Anterior cingulate cortex (tissue), 58 donors: ENCODE measurements at regions not wholly inside any gene's neighbourhood (a gene's known extent, or its start where the extent isn't known, plus 50 kb on each side); places are given as distances from the start of the nearest gene placed in this dataset.

ENCODE experiments used
- DNase-seq, 58 donors: peaks; one replicate each; lab custom pipeline; 2025; lab: John Stamatoyannopoulos, UW

DNA sequence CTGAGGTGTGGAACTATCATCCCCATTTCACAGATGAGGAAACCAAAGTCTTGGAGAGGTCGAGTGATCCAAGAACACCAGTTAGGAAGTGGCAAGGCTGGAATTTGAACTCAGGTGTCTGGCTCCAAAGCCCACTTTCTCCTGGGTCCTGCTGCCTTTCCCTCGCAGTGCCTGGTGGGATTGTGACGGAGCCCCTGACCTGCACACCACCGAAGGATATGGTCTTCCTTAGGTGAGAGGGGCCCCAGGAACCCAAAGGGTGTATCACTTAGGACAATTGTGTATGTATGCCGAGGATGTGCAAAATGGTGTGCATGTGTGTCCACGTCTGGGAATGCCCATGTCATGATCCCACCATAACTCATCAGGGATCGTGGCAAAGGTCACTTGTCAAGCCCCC lies 392.7 kb downstream of the MATN1 start:
- DNase-seq, result no peak

- no peak for DNase-seq
Measured at GRCh38 chr1:30329802-30330557, 393.4 kb downstream of the MATN1 start.

DNA sequence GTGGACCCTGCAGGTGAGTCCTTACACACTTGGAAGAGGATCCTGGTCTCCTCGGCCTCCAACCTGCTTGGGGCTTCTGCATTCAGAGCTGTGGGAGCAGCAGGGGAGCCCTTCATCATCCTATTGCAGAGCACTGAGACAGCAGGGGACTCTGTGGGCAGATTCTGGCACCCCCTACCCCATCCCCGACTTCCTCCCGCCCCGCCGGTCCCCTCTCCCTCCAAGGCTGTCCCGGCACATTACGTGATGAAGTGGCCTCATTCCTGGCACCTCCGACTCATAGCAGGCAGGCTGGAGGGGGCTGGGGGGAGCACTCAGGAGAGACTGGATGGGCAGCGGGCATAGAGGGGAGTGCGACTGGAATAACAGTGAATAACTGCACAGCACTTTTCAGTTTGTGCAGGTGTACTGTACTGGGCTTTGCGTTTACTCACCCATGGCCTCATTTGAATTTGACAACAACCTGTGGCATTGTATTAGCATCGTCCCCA lies 394.1 kb downstream of the MATN1 start:
- no peak for DNase-seq

DNA sequence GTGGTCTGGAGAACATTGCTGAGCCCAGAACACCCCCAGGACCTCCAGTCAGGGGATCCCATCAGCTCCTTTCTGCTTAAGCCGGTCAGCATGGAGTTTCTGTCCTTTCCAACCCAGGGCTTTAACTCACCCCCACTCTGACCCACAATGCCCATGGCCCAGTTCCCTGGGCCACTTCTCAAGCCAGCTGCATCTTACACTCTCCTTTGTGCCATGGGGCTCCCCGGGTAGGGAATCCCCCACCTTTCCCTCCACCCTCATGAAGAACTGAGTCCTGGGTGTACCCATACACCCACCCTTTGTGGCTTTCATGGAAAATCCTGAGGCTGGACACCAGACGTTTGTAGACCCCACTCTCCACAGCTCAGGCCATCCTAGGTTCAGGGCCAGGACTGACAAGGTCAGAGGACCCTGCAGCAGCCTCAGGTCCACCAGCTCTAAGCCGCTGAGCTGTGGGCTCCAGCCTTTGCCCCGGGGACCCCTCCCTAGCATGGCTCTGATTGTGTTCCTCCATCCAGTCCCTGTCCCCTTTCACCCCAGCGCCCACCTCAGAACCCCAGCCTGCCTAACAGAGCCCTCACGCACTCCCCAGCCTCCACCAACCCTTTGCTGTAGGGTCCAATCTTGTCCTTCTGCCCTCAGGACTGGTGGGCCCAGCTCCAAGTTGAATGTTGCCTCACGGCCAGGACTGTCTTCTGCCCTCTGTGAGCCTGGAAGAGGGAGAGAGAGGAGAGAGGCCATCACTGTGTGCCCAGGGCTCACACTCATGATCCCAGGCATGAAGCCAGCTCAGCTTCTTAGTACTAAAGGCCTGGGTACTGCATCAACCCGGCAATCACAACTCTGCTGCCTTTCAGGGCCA lies 394.8 kb downstream of the MATN1 start:
- DNase-seq, result no peak

DNA sequence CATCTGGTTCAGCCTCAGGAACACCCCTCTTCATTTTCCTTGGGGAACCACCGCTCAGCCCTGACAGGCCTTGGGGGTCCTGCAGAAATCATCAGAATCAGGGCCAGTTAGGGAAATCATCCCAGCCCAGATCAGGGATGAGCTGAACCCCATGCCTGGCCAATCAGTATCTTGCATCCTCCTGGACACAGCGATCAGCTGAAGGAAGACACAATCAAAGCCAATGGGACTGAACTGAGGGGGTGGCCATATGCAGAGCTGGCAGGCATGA lies 395.4 kb downstream of the MATN1 start:
- DNase-seq, result no peak

- DNase-seq, result no peak
Measured at GRCh38 chr1:30327370-30328099, 395.9 kb downstream of the MATN1 start.

DNA sequence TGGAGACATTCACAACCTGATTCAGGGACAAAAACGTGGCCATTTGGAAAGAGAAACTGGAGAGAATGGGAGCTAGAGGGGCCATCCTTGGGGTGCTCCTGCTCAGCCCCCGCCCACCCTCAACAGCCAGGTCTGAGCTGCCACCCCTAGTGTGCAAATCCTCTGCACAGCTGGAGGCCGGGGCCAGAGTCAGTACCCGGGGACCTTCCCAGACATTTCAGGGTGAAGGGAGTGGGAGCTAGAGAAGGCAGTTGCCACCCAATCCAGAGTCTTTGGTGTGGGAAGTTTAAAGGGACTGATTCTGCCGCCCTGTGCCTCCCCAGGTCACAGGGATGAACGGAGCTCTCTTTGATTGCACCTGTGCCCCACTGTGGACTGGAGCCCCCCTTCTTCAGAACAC lies 397.4 kb downstream of the MATN1 start:
- no peak for DNase-seq

DNA sequence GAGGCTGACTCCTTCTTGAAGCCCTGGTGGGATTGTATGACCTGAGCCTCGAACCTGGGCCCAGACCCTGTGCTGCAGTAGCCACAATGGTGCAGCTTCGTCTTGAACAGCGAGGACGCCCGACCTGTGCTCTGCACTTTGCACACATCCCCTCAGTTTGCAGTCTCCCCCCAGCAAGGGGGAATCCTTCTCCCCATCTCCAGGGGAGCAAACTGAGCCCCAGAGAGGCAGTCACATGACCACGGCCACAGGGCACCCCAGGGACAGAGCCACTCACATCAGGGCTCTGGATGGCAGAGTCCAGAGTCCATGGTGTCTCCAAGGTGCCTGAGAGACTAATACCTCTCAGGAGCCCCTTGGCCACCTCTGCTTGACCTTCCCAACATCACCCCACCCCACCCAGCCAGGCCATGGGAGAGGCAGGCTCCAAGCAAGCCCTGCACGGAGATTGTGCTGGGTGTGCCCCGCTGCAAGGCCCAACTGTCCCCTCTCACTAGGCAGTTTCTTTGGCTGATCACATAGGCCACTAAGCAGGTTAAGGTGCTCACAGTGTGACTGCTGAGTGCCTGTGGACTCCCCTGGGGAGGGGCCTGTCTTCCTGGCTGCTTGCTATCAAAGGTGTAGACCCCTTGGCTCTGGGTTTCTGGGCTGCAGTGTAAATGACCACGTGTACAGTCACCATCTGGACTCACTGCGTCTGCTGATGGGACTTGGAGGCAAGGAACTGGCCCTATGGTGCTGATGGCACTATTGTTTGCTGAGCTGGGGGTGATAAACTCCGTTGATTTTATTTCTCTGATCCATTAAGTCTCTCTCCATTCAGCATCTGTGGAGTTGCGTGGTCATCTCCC lies 398.1 kb downstream of the MATN1 start:
- DNase-seq, result no peak

DNA sequence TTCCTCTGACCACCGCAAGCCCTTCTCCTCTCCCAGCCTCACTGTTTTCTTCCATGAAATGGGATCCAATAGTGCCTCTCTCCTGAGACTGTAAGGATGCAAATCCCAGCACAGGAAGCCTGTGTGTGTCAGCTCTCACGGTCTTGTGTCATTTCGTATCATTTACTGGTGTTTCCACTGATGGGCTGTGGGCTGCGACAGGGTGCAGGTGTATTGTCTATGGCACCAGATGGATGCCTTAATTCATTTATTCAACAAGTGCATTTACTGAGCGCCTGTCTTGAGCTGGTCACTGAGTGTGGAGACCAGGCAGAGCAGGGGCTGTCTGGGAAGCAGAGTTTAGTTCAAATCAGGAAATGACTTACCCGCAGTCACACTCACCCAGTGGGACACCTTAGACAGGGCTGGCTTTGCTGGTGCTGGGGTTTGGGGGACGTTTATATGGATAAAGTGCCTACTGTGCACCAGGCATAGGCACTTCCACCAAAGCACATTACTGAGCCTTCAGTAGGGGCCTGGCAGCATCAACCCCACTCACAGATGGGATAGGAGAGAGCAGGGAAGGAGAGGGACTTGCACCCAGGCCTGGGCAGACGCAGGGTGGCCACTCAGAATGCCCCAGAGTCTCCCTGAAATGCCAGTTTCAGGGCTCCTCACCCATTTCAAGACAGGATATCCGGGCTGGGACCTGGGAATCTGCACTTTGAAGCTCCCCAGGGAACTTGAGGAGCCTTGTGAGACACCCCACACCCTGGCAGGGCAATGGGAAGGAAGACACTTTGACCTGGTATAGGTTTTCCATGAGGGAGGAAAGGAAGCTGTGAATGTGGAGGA lies 398.9 kb downstream of the MATN1 start:
- no peak for DNase-seq

DNA sequence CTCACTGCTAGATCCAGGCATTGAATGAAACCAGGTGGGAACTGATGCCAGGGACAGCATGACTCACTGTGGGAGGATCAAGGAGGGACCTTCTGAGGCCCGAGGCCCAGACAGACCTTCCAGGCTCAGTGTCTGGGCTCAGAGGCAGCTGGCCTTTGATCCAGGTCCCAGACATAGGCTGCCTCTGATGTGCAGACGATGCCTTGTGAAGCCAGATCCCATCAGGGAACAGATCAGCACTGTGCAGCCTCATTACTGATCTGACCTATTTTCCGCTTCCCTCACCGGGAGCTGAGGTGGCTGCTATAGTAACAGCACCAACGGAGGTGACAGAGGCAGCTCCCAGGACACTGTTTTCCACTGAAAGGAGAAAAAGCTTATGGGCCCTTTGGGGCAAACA lies 399.5 kb downstream of the MATN1 start:
- DNase-seq, result peak in 1 of 58 donors; percentile 9

DNA sequence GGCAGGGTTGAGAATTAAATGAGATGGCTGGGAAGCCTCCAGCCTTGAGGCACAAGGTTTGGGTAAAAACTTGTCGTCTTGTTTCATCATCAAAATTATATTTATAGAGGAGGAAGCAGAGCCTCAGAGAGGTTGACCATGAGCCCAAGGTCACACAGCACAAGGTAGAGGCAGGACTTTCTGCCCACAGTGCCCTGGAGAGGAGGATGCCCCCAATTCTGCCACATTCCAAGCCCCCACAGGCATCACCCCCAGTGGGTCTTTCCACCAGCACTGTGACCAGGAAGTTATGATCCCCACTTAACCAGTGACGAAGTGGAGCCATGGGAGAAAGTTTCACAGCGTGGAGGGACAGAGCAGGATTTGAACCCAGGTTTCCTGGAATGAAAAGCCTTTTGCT lies 400.0 kb downstream of the MATN1 start:
- no peak for DNase-seq

DNA sequence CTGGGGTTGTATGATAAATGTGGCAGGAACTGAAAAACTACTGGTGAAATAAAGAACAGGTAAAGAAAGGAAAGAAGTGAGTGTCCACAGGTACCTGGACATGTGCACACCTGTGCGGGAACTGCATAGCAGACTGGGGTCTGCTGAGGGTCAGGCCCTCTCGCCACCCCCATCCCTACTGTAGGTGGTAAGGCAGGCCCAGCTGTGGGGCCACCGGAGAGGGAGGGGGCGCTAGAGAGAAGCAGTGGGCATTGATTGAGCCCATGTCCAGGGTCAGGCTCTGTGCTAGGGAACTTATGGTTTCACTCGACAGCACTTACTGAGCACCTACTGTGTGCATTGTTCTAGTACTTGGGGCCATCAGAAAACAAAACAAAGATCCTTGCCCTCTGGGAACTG lies 400.5 kb downstream of the MATN1 start:
- no peak for DNase-seq

DNA sequence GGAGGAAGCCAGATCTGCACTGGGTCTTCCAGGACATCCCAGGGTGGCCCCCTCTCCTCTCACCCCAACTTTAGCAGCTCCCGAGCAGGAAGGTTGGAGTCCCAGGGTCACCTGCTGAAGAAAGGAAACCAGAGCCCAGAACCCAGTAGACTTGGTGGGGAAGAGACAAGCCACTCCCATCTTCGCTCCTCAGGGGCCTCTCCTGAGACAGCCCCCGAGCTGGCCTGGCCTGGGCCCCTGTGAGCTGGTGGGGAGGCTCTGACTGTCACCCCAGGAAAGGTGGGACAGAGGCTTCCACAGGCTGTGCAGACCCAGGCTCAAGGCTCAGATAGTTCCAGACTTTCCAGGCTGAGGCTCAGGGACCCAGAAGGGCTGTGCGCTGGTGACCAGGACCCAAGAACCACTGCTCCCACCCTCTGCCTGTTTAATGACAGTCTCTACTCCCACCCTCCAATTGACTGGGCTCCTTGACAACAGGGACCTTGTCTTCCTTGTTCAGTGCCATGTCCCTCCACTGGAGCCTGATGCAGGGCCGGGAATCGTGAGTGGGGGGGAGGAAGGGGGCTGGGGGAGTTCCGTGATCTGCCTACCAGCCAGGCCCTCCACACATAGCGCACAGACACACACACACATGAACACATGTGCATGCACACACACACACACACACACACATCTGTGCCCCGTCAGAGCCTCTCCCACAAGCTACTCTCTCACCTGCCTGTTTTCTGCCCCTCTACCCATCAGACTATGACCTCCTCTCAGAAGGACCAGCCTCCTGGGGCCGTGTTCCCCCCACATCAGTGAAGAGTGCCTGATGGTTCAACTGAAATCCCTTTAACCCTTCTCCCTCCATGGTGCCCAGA lies 401.2 kb downstream of the MATN1 start:
- DNase-seq, result no peak

- no peak for DNase-seq
Measured at GRCh38 chr1:30321246-30321910, 402.0 kb downstream of the MATN1 start.

GRCh38 chr1:30320581-30320890 lies 402.8 kb downstream of the MATN1 start:
- no peak for DNase-seq

- no peak for DNase-seq
Measured at GRCh38 chr1:30319765-30320580, 403.4 kb downstream of the MATN1 start.
